MG63 (cell line): ENCODE measurements at regions not wholly inside any gene's neighbourhood (a gene's known extent, or its start where the extent isn't known, plus 50 kb on each side); places are given as distances from the start of the nearest gene placed in this dataset.
"Not testable (repeated sequence)": the region's sequence is repeated elsewhere in the genome, so short reads cannot be mapped to it uniquely, and the experiment has no call there.

ENCODE experiments used
- DNase-seq: peaks from one replicate; pipeline ENCODE4 v3.0.0-alpha.2; 2020
- H3K27me3 ChIP-seq: fragments of 250-450 bp; sonication (Bioruptor Pico); 2 replicates; pipeline ENCODE4 v1.5.1; 2020; ENCODE audit warnings: mild to moderate bottlenecking, moderate library complexity
- H3K36me3 ChIP-seq: fragments of 250-450 bp; sonication (Bioruptor Pico); 2 replicates; pipeline ENCODE4 v1.5.1; 2020; ENCODE audit warnings: mild to moderate bottlenecking, moderate library complexity
- H3K4me3 ChIP-seq: fragments of 250-450 bp; sonication (Bioruptor Pico); 2 replicates; pipeline ENCODE4 v1.5.1; 2020; ENCODE audit warnings: mild to moderate bottlenecking, moderate library complexity
- H3K9me3 ChIP-seq: fragments of 250-450 bp; sonication (Bioruptor Pico); 2 replicates; pipeline ENCODE4 v1.5.1; 2020; ENCODE audit warnings: mild to moderate bottlenecking, moderate library complexity

DNA sequence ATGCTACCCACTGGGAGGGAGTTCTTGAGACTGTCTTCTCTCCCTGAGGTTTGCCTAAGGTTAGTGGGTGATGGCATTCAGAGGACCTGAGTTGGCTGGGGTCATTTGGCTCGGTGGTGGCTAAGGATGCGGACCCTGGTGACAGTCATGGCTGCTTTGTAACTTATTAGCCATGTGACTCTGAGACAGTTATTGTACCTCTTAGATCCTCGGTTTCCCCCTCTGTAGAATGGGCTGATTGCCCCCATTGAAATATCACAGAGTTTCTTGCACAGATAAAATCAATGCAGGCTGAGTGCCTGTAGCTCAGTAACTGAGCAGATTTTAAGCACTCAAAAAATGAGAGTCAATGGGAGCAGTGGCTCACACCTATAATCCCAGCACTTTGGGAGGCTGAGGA is 96.7 kb upstream of the MED13L start:
- no peaks in the 10 kb centered on the region for H3K27me3 ChIP-seq
- no peak for DNase-seq
- no peaks in the 10 kb centered on the region for H3K36me3 ChIP-seq
- no peaks in the 10 kb centered on the region for H3K9me3 ChIP-seq
- no peak overlapping the region for H3K4me3 ChIP-seq

GRCh38 chr12:116375278-116375842 is 97.9 kb upstream of the MED13L start:
- H3K9me3 ChIP-seq, result no peaks in the 10 kb centered on the region

DNA sequence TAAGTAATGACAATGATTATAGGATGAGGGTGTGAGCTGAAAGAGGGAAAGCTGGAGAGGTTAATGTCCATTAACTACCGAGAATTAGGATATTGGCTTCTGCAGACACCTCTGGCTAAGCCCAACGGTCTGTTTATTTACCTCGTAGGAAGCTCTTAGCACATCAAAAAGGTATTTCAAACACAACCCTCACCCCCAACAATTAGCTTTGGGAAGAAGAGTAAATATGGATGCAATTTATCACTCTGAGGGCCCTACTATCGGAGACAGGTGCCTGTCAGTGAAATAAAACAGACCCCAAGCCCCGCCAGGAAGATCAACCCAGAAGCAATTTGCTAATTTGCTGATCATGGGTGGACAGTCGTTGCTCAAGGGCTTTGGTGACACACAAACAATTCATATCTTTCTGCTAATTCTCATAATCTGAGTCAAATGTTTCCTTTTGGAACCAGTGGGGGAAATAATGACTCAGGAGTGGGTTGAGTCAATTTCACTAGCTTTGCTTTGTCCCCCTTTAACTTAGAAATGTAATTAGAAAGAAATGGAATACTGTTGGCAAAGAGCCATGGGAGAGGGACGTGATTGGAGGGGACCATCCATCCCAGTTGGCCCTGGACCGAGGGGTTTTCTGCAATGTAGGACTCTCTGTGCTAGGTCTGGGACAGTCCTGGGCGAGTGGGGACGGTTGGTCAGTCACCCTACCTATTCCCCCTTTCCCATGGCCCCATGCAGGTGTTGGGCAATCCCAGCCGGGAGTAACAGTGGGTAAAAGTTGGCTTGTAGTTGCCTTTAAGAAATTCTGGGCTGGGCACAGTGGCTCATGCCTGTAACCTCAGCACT is 99.1 kb upstream of the MED13L start:
- no peak for DNase-seq
- no peaks in the 10 kb centered on the region for H3K27me3 ChIP-seq

More at GRCh38 chr12:116375278-116375842, 97.9 kb upstream of the MED13L start:
- Histone ChIP-seq H3K27me3 (no peaks in the 10 kb centered on the region), H3K4me3 (no peak overlapping the region), H3K36me3 (no peaks in the 10 kb centered on the region)
- DNase-seq, result no peak

GRCh38 chr12:116377194-116377571 is 99.7 kb upstream of the MED13L start:
- not testable (repeated sequence) for H3K27me3 ChIP-seq, H3K36me3 ChIP-seq, H3K9me3 ChIP-seq, H3K4me3 ChIP-seq, DNase-seq

More for the DNA sequence above, 99.1 kb upstream of the MED13L start:
- H3K36me3 ChIP-seq, result no peaks in the 10 kb centered on the region
- H3K9me3 ChIP-seq, result no peaks in the 10 kb centered on the region
- H3K4me3 ChIP-seq, result no peak overlapping the region

DNA sequence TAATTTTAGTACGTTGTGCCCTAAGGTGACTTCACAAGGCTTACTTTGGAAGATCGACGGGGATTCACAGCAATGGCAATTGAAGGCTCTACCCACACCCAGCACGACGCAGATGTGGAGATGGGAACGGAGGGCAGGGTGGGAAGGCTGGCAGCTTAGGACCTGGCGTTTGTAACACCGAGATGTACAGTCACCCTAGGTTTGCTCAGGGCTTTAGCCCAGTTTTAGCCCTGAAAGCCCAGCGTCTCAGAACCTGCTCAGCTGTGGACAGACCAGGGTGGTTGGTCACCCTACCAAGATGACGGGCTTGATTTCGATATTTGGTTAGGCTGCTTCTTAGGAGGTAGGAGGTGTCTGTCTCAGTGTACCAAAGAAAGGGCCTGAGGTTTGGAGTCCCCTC is 100.5 kb upstream of the MED13L start:
- no peaks in the 10 kb centered on the region for H3K9me3 ChIP-seq
- DNase-seq, result no peak
- no peak overlapping the region for H3K4me3 ChIP-seq
- H3K36me3 ChIP-seq, result no peaks in the 10 kb centered on the region
- H3K27me3 ChIP-seq, result no peaks in the 10 kb centered on the region

GRCh38 chr12:116380108-116380507 is 102.6 kb upstream of the MED13L start:
- DNase-seq, result no peak
- H3K9me3 ChIP-seq, result no peaks in the 10 kb centered on the region

GRCh38 chr12:116380740-116381139 is 103.2 kb upstream of the MED13L start:
- DNase-seq, H3K27me3 ChIP-seq, H3K36me3 ChIP-seq, H3K9me3 ChIP-seq, H3K4me3 ChIP-seq: not testable (repeated sequence)

More at GRCh38 chr12:116380108-116380507, 102.6 kb upstream of the MED13L start:
- Histone ChIP-seq H3K36me3 (no peaks in the 10 kb centered on the region), H3K27me3 (no peaks in the 10 kb centered on the region), H3K4me3 (no peak overlapping the region)

DNA sequence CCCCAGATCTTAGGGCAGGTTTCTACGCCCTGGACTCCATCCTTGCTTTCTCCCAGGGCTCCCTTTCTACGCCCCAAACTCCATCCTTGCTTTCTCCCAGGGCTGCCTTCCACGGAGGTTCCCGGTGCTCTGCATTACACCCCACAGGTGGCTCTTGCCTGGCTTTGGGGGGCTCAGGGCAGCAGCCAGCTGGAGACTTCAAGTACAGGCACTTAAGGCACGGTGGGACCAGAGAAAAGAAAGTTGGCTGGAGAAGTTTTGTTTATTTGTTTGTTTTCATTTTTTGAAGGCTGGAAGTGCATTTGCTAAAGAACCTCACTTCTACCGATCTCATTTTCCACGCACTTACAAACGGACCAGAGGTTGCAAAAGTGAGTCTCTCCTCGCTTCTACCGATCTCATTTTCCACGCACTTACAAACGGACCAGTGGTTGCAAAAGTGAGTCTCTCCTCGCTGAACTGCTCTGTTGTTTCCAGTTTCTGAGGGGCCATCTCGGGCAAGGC is 103.8 kb upstream of the MED13L start:
- no peak for DNase-seq
- Histone ChIP-seq H3K9me3 (no peaks in the 10 kb centered on the region), H3K36me3 (no peaks in the 10 kb centered on the region), H3K4me3 (no peak overlapping the region), H3K27me3 (no peaks in the 10 kb centered on the region)

GRCh38 chr12:116381744-116382685 is 104.5 kb upstream of the MED13L start:
- DNase-seq, result peak; percentile 78
- no peaks in the 10 kb centered on the region for H3K27me3 ChIP-seq
- H3K4me3 ChIP-seq, result no peak overlapping the region
- H3K9me3 ChIP-seq, result no peaks in the 10 kb centered on the region
- H3K36me3 ChIP-seq, result no peaks in the 10 kb centered on the region

- Histone ChIP-seq H3K4me3 (no peak overlapping the region), H3K9me3 (no peaks in the 10 kb centered on the region), H3K36me3 (no peaks in the 10 kb centered on the region), H3K27me3 (no peaks in the 10 kb centered on the region)
- peak; percentile 94 for DNase-seq
These were observed 105.4 kb upstream of the MED13L start for GRCh38 chr12:116382686-116383530.

DNA sequence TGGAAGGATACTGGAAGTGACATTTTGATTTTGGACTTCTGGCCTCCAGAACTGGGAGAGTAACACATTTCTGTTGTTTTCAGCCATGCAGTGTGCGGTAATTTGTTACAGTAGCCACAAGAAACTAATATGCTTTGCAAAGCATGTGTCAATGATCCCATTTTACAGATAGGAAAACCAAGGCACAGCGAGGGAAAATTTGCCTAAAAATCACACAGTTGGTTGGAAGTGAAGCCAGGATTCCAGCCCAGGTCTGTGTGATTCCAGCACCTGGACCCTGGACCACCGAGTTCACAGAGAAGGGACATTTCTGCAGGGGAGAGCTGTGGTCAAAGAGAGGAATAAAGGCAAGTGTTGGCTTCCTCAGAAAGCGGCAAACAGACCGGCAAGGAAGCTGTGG is 106.7 kb upstream of the MED13L start:
- DNase-seq, result no peak
- H3K4me3 ChIP-seq, result no peak overlapping the region
- H3K9me3 ChIP-seq, result no peaks in the 10 kb centered on the region
- H3K36me3 ChIP-seq, result no peaks in the 10 kb centered on the region
- H3K27me3 ChIP-seq, result no peaks in the 10 kb centered on the region

DNA sequence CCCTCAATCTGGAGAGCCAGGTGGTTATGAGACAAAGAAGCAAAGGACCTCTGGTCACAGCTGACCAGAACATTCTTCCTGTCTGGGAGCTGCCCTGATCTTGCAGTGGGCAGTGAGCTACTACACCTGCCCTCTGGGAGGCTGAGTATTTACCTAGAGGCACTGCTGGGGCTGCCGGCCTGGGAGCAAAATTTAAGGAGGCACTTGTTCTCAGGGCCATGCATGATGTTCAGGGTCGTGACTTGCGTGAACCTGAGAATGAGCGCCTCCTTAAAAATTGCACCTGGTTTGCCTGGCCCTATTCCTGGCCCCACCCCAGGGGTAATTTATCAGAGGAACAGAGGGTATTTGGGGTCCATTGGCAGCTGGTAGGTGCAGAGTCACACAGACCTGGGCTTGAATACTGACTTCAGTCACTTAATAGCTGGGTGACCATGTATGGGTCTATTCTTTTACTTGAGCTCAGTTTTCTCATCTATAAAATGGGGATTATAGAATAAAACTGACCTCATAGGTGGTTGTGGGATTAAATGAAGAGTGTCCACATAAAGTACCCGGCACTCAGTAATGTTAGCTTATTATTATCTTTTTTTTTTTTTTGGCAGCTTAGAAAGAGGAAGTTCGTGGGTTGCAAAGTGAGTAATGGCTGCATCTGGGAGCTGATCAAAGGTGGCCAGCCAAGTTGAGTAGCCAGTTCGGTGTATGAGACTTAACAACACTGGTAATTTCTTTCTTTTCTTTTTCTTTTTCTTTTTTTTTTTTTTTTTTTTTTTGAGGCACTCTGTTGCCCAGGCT is 107.4 kb upstream of the MED13L start:
- H3K9me3 ChIP-seq, result no peaks in the 10 kb centered on the region
- peak; percentile 74 for DNase-seq
- H3K27me3 ChIP-seq, result no peaks in the 10 kb centered on the region
- H3K4me3 ChIP-seq, result no peak overlapping the region
- no peaks in the 10 kb centered on the region for H3K36me3 ChIP-seq

DNA sequence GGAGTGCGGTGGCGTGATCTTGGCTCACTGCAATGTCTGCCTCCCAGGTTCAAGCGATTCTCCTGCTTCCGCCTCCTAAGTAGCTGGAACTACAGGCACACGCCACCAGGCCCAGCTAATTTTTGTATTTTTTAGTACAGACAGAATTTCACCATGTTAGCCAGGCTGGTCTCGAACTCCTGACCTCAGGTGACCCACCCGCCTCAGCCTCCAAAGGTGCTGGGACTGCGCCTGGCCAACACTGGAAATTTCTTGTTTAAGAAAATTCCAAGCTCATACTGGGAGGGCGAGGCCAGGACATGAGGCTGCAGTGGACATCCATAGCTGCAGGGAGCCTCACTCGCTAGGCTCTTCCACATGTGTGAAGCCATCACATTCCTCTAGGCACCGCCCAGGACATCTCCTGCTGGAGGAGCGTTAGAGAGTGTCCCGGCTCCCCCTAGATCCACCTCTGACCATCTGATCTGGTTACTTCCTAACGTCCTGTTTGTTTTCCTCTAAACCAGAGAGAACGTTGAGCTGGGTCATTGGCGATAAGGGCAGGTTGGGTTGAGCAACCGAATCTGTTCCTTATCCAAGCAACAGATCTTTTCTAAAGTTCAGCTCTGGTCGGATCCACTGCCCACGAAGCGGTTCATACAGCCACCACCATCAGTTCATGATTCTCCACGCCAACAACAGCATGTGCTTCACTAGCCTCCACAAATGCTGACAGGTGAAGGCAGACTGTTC is 108.2 kb upstream of the MED13L start:
- Histone ChIP-seq H3K27me3 (no peaks in the 10 kb centered on the region), H3K36me3 (no peaks in the 10 kb centered on the region; the same call in 1 of the 2 replicates), H3K4me3 (no peak overlapping the region), H3K9me3 (peaks cover 1% of the 10 kb centered on the region; the same call in 1 of the 2 replicates)
- DNase-seq, result no peak

DNA sequence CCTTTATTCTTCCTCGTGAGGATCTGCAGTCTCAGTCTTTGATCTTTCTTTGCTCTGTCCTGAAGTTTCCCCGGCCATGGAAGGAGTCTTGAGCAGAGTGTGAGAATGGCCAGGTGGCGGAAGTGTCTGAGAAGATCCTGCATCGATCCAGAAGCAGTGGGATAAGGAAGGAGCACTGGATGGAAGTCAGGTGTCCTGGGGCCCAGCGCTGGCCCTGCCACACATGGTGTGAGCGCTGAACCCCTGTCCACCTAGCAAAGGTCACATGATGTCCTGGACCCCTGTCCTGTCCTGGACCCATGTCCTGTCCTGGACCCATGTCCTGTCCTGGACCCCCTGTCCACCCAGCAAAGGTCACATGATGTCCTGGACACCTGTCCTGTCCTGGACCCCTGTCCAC is 111.8 kb upstream of the MED13L start:
- Histone ChIP-seq H3K27me3 (no peaks in the 10 kb centered on the region), H3K36me3 (no peaks in the 10 kb centered on the region; the same call in 1 of the 2 replicates), H3K4me3 (no peak overlapping the region), H3K9me3 (peaks cover 7% of the 10 kb centered on the region; the same call in 1 of the 2 replicates)
- no peak for DNase-seq

DNA sequence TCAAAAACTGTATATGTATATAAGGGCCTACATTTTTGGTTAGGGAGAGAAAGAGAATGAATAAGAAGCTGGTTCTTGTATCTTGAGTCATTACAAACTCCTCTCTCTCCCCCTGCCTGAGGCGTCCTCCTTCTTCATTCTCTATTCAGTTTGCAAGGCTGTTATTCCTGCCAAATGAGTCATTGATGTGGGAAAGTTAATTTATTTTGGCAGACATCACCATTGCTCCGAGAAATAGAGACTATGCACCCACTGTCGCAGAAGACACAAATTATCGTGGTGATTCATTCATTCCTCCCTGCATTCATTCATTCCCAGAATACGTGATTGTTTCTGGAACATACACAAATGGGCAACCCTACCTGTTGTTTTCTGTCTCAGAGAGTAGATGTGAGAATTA is 112.5 kb upstream of the MED13L start:
- no peak overlapping the region for H3K4me3 ChIP-seq
- peaks cover 7% of the 10 kb centered on the region; the same call in 1 of the 2 replicates for H3K9me3 ChIP-seq
- no peaks in the 10 kb centered on the region for H3K27me3 ChIP-seq
- H3K36me3 ChIP-seq, result no peaks in the 10 kb centered on the region; the same call in 1 of the 2 replicates
- peak; percentile 69 for DNase-seq
